IMR-90 (cell line): ENCODE measurements at regions not wholly inside any gene's neighbourhood (a gene's known extent, or its start where the extent isn't known, plus 50 kb on each side); places are given as distances from the start of the nearest gene placed in this dataset.

Experiments used
- BHLHE40 ChIP-seq: fragments of 150-350 bp; IDR thresholded peaks from 2 replicates; pipeline ENCODE4 v1.6.1; 2016; ENCODE audit warnings: mild to moderate bottlenecking, low read depth, low read length
- CTCF ChIP-seq: conservative IDR thresholded peaks from 2 replicates; pipeline ENCODE4 v1.5.1; 2012; ENCODE audit warnings: mild to moderate bottlenecking, low read depth, low read length, improper control_type of control experiment
- FOS ChIP-seq: fragments of 150-350 bp; IDR thresholded peaks from 2 replicates; pipeline ENCODE4 v1.6.1; 2016; ENCODE audit warnings: low read depth, low read length
- POLR2A ChIP-seq: IDR thresholded peaks from 2 replicates; pipeline ENCODE4 v1.6.1; 2012; ENCODE audit warnings: mild to moderate bottlenecking, low read depth, low read length
- SMC3 ChIP-seq: fragments of 150-350 bp; IDR thresholded peaks from 2 replicates; pipeline ENCODE4 v1.6.1; 2016; ENCODE audit warnings: low read depth, mild to moderate bottlenecking, antibody characterized with exemption, low read length, moderate library complexity
- USF2 ChIP-seq: fragments of 150-350 bp; IDR thresholded peaks from 2 replicates; pipeline ENCODE4 v1.6.1; 2017; ENCODE audit warnings: mild to moderate bottlenecking, antibody characterized with exemption, low read length, low read depth

- TF ChIP-seq CTCF (no peak), USF2 (no peak), BHLHE40 (no peak), POLR2A (no peak), FOS (no peak), SMC3 (no peak)
These were observed 78.7 kb upstream of the TNFSF11 start for GRCh38 chr13:42495255-42495654.
